ENCODE measurements at regions not wholly inside any gene's neighbourhood (a gene's known extent, or its start where the extent isn't known, plus 50 kb on each side); places are given as distances from the start of the nearest gene placed in this dataset.

- TF ChIP-seq CTCF (IDR thresholded peaks at IDR 0.05) (no peak), POLR2A (IDR thresholded peaks at IDR 0.05) (no peak)
Measured at GRCh38 chr5:17434982-17435381, 63.0 kb upstream of the TAF11L2 start.
